ENCODE measurements at regions not wholly inside any gene's neighbourhood (a gene's known extent, or its start where the extent isn't known, plus 50 kb on each side); places are given as distances from the start of the nearest gene placed in this dataset.

- TF ChIP-seq REST (IDR thresholded peaks at IDR 0.05; ENCODE audit: borderline replicate concordance in 1 of 2, low read depth in 1 of 2, low read length in 2 of 2) = no peak
- no peak for TF ChIP-seq CTCF (CRISPR knock-in tag; IDR thresholded peaks at IDR 0.05)
- no peak for TF ChIP-seq RFX5 (IDR thresholded peaks at IDR 0.05; ENCODE audit: low read depth, low read length)
- no peak for TF ChIP-seq HCFC1 (IDR thresholded peaks at IDR 0.05; ENCODE audit: low read depth, low read length)
- no peak for TF ChIP-seq MAZ (IDR thresholded peaks at IDR 0.05; ENCODE audit: borderline replicate concordance, low read depth, low read length)
- TF ChIP-seq MAZ (CRISPR knock-in tag; IDR thresholded peaks at IDR 0.05; ENCODE audit: low read depth) = no peak
- no peak for TF ChIP-seq AKNA (CRISPR knock-in tag; IDR thresholded peaks at IDR 0.05; ENCODE audit: borderline replicate concordance)
- no peak for TF ChIP-seq HIC2 (CRISPR knock-in tag; IDR thresholded peaks at IDR 0.05; ENCODE audit: low read depth)
- TF ChIP-seq POLR2A (IDR thresholded peaks at IDR 0.05; ENCODE audit: insufficient read depth in 1 of 2, low read depth in 2 of 2, low read length in 2 of 2) = no peak
- TF ChIP-seq YY1 (IDR thresholded peaks at IDR 0.05; ENCODE audit: insufficient read depth, insufficient replicate concordance, low read depth, low read length) = no peak
- TF ChIP-seq EZH2 (conservative IDR thresholded peaks at IDR 0.05; ENCODE audit: low read depth, low read length) = no peak
- TF ChIP-seq, protein P1, sequence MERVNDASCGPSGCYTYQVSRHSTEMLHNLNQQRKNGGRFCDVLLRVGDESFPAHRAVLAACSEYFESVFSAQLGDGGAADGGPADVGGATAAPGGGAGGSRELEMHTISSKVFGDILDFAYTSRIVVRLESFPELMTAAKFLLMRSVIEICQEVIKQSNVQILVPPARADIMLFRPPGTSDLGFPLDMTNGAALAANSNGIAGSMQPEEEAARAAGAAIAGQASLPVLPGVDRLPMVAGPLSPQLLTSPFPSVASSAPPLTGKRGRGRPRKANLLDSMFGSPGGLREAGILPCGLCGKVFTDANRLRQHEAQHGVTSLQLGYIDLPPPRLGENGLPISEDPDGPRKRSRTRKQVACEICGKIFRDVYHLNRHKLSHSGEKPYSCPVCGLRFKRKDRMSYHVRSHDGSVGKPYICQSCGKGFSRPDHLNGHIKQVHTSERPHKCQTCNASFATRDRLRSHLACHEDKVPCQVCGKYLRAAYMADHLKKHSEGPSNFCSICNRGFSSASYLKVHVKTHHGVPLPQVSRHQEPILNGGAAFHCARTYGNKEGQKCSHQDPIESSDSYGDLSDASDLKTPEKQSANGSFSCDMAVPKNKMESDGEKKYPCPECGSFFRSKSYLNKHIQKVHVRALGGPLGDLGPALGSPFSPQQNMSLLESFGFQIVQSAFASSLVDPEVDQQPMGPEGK (CRISPR knock-in tag; IDR thresholded peaks at IDR 0.05) = no peak
- TF ChIP-seq ATF7 (IDR thresholded peaks at IDR 0.05) = no peak
- TF ChIP-seq ATF7 (CRISPR knock-in tag; IDR thresholded peaks at IDR 0.05) = no peak
- TF ChIP-seq, protein P2, sequence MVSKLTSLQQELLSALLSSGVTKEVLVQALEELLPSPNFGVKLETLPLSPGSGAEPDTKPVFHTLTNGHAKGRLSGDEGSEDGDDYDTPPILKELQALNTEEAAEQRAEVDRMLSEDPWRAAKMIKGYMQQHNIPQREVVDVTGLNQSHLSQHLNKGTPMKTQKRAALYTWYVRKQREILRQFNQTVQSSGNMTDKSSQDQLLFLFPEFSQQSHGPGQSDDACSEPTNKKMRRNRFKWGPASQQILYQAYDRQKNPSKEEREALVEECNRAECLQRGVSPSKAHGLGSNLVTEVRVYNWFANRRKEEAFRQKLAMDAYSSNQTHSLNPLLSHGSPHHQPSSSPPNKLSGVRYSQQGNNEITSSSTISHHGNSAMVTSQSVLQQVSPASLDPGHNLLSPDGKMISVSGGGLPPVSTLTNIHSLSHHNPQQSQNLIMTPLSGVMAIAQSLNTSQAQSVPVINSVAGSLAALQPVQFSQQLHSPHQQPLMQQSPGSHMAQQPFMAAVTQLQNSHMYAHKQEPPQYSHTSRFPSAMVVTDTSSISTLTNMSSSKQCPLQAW (CRISPR knock-in tag; IDR thresholded peaks at IDR 0.05) = no peak
- TF ChIP-seq ZBTB43 (CRISPR knock-in tag; conservative IDR thresholded peaks at IDR 0.05) = no peak
Observed at GRCh38 chr3:5456199-5456598, 268.7 kb downstream of the EDEM1 start.
